ENCODE measurements at regions not wholly inside any gene's neighbourhood (a gene's known extent, or its start where the extent isn't known, plus 50 kb on each side); places are given as distances from the start of the nearest gene placed in this dataset.

GRCh38 chr5:67795781-67796477 lies 419.6 kb upstream of the PIK3R1 start:
- TF ChIP-seq TCF4 (CRISPR knock-in tag; IDR thresholded peaks at IDR 0.05; ENCODE audit: borderline replicate concordance) (no peak), ZNF8 (CRISPR knock-in tag; IDR thresholded peaks at IDR 0.05) (no peak), ZNF565 (CRISPR knock-in tag; conservative IDR thresholded peaks at IDR 0.05; ENCODE audit: low read depth) (no peak), CREB5 (CRISPR knock-in tag; IDR thresholded peaks at IDR 0.05; ENCODE audit: low read depth) (no peak), PPARA (CRISPR knock-in tag; IDR thresholded peaks at IDR 0.05; ENCODE audit: borderline replicate concordance) (no peak), RARB (CRISPR knock-in tag; IDR thresholded peaks at IDR 0.05) (no peak), GLIS3 (CRISPR knock-in tag; IDR thresholded peaks at IDR 0.05) (no peak), ZC3H10 (CRISPR knock-in tag; IDR thresholded peaks at IDR 0.05) (no peak), ESRRG (CRISPR knock-in tag; IDR thresholded peaks at IDR 0.05) (no peak), TOX (CRISPR knock-in tag; IDR thresholded peaks at IDR 0.05; ENCODE audit: borderline replicate concordance) (no peak)
- TF ChIP-seq, protein P1, sequence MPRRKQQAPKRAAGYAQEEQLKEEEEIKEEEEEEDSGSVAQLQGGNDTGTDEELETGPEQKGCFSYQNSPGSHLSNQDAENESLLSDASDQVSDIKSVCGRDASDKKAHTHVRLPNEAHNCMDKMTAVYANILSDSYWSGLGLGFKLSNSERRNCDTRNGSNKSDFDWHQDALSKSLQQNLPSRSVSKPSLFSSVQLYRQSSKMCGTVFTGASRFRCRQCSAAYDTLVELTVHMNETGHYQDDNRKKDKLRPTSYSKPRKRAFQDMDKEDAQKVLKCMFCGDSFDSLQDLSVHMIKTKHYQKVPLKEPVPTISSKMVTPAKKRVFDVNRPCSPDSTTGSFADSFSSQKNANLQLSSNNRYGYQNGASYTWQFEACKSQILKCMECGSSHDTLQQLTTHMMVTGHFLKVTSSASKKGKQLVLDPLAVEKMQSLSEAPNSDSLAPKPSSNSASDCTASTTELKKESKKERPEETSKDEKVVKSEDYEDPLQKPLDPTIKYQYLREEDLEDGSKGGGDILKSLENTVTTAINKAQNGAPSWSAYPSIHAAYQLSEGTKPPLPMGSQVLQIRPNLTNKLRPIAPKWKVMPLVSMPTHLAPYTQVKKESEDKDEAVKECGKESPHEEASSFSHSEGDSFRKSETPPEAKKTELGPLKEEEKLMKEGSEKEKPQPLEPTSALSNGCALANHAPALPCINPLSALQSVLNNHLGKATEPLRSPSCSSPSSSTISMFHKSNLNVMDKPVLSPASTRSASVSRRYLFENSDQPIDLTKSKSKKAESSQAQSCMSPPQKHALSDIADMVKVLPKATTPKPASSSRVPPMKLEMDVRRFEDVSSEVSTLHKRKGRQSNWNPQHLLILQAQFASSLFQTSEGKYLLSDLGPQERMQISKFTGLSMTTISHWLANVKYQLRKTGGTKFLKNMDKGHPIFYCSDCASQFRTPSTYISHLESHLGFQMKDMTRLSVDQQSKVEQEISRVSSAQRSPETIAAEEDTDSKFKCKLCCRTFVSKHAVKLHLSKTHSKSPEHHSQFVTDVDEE (CRISPR knock-in tag; IDR thresholded peaks at IDR 0.05), result no peak
- TF ChIP-seq, protein P2, sequence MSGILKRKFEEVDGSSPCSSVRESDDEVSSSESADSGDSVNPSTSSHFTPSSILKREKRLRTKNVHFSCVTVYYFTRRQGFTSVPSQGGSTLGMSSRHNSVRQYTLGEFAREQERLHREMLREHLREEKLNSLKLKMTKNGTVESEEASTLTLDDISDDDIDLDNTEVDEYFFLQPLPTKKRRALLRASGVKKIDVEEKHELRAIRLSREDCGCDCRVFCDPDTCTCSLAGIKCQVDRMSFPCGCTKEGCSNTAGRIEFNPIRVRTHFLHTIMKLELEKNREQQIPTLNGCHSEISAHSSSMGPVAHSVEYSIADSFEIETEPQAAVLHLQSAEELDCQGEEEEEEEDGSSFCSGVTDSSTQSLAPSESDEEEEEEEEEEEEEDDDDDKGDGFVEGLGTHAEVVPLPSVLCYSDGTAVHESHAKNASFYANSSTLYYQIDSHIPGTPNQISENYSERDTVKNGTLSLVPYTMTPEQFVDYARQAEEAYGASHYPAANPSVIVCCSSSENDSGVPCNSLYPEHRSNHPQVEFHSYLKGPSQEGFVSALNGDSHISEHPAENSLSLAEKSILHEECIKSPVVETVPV (CRISPR knock-in tag; IDR thresholded peaks at IDR 0.05), result no peak
- ATAC-seq, result no peak

GRCh38 chr5:67793966-67794365 lies 421.6 kb upstream of the PIK3R1 start:
- TF ChIP-seq PATZ1 (CRISPR knock-in tag; IDR thresholded peaks at IDR 0.05; ENCODE audit: borderline replicate concordance) (no peak), ARNTL (CRISPR knock-in tag; IDR thresholded peaks at IDR 0.05; ENCODE audit: borderline replicate concordance, low read depth) (no peak), CREB5 (CRISPR knock-in tag; IDR thresholded peaks at IDR 0.05; ENCODE audit: low read depth) (no peak), CSDC2 (CRISPR knock-in tag; IDR thresholded peaks at IDR 0.05) (no peak), GLIS3 (CRISPR knock-in tag; IDR thresholded peaks at IDR 0.05) (no peak), ZNF8 (CRISPR knock-in tag; IDR thresholded peaks at IDR 0.05) (no peak), RARB (CRISPR knock-in tag; IDR thresholded peaks at IDR 0.05) (no peak), ESRRG (CRISPR knock-in tag; IDR thresholded peaks at IDR 0.05) (no peak), ZNF70 (CRISPR knock-in tag; IDR thresholded peaks at IDR 0.05) (no peak), BACH2 (CRISPR knock-in tag; IDR thresholded peaks at IDR 0.05; ENCODE audit: borderline replicate concordance) (no peak), ZFP30 (CRISPR knock-in tag; IDR thresholded peaks at IDR 0.05) (no peak), PPARA (CRISPR knock-in tag; IDR thresholded peaks at IDR 0.05; ENCODE audit: borderline replicate concordance) (no peak), SNAI2 (CRISPR knock-in tag; IDR thresholded peaks at IDR 0.05) (no peak), ISL1 (CRISPR knock-in tag; IDR thresholded peaks at IDR 0.05) (no peak), ZNF565 (CRISPR knock-in tag; conservative IDR thresholded peaks at IDR 0.05; ENCODE audit: low read depth) (no peak), TCF4 (CRISPR knock-in tag; IDR thresholded peaks at IDR 0.05; ENCODE audit: borderline replicate concordance) (no peak), POU6F1 (CRISPR knock-in tag; IDR thresholded peaks at IDR 0.05; ENCODE audit: borderline replicate concordance, low read depth) (no peak), ZC3H10 (CRISPR knock-in tag; IDR thresholded peaks at IDR 0.05) (no peak)
- TF ChIP-seq, protein P1 (CRISPR knock-in tag; IDR thresholded peaks at IDR 0.05), result no peak
- TF ChIP-seq, protein P2 (CRISPR knock-in tag; IDR thresholded peaks at IDR 0.05), result no peak
- ATAC-seq, result no peak

All from SK-N-SH treated with all-trans-retinoic acid at 6 μM for 48 hours (cell line).